ENCODE measurements at regions not wholly inside any gene's neighbourhood (a gene's known extent, or its start where the extent isn't known, plus 50 kb on each side); places are given as distances from the start of the nearest gene placed in this dataset.

GRCh38 chr16:58855291-58855863 lies 121.3 kb upstream of the GOT2 start:
- DNase-seq (ENCODE audit: low spot score): no peak
- H4K20me1 ChIP-seq (ENCODE audit: insufficient read depth, poor library complexity, severe bottlenecking): no peaks in the 10 kb centered on the region
- TF ChIP-seq EZH2 (IDR thresholded peaks at IDR 0.05; ENCODE audit: borderline replicate concordance) (no peak), CTCF (IDR thresholded peaks at IDR 0.05; ENCODE audit: poor library complexity) (no peak), EZH2phosphoT487 (IDR thresholded peaks at IDR 0.05; ENCODE audit: low read depth, severe bottlenecking, unreplicated experiment) (no peak)
- H3K4me1 ChIP-seq (ENCODE audit: insufficient read depth): no peaks in the 10 kb centered on the region
- no peaks in the 10 kb centered on the region for H3K9me2 ChIP-seq (replicated peaks; ENCODE audit: insufficient read depth)
- WGBS (ENCODE audit: low lambda C conversion rate, missing lambda C conversion rate): 69% methylated on average over 5 of the region's 5 CpGs
- H3K27me3 ChIP-seq: no peaks in the 10 kb centered on the region
- H3K4me3 ChIP-seq: no peak overlapping the region
- H3K27ac ChIP-seq: no peak overlapping the region
- no peaks in the 10 kb centered on the region for H3K9me3 ChIP-seq (ENCODE audit: low read depth)
- H2AFZ ChIP-seq: no peak overlapping the region
- no peaks in the 10 kb centered on the region for H3K36me3 ChIP-seq (replicated peaks; ENCODE audit: insufficient read depth, low read depth)
- H3K4me2 ChIP-seq: no peak overlapping the region
- H3K79me2 ChIP-seq: no peaks in the 10 kb centered on the region

GRCh38 chr16:58853854-58854791 lies 120.0 kb upstream of the GOT2 start:
- WGBS (ENCODE audit: low lambda C conversion rate, missing lambda C conversion rate): 77% methylated on average over 6 of the region's 6 CpGs
- DNase-seq (ENCODE audit: low spot score): no peak
- H3K79me2 ChIP-seq: no peaks in the 10 kb centered on the region

GRCh38 chr16:58850678-58851020 lies 116.5 kb upstream of the GOT2 start:
- no peak for DNase-seq (ENCODE audit: low spot score)
- H3K27me3 ChIP-seq: no peaks in the 10 kb centered on the region
- H3K79me2 ChIP-seq: no peaks in the 10 kb centered on the region
- H3K4me3 ChIP-seq: no peak overlapping the region
- H3K9me3 ChIP-seq (ENCODE audit: low read depth): no peaks in the 10 kb centered on the region
- TF ChIP-seq CTCF (IDR thresholded peaks at IDR 0.05; ENCODE audit: poor library complexity) (no peak), EZH2phosphoT487 (IDR thresholded peaks at IDR 0.05; ENCODE audit: low read depth, severe bottlenecking, unreplicated experiment) (no peak), EZH2 (IDR thresholded peaks at IDR 0.05; ENCODE audit: borderline replicate concordance) (no peak)
- H3K36me3 ChIP-seq (replicated peaks; ENCODE audit: insufficient read depth, low read depth): no peaks in the 10 kb centered on the region
- no peak overlapping the region for H3K27ac ChIP-seq
- H4K20me1 ChIP-seq (ENCODE audit: insufficient read depth, poor library complexity, severe bottlenecking): no peaks in the 10 kb centered on the region
- no peak overlapping the region for H3K4me2 ChIP-seq
- H3K9me2 ChIP-seq (replicated peaks; ENCODE audit: insufficient read depth): no peaks in the 10 kb centered on the region
- 57% methylated on average over 3 of the region's 3 CpGs for WGBS (ENCODE audit: low lambda C conversion rate, missing lambda C conversion rate)
- no peaks in the 10 kb centered on the region for H3K4me1 ChIP-seq (ENCODE audit: insufficient read depth)
- H2AFZ ChIP-seq: no peak overlapping the region

More at GRCh38 chr16:58853854-58854791, 120.0 kb upstream of the GOT2 start:
- H2AFZ ChIP-seq: no peak overlapping the region
- H3K27me3 ChIP-seq: no peaks in the 10 kb centered on the region
- H3K4me2 ChIP-seq: no peak overlapping the region
- no peaks in the 10 kb centered on the region for H3K36me3 ChIP-seq (replicated peaks; ENCODE audit: insufficient read depth, low read depth)
- H4K20me1 ChIP-seq (ENCODE audit: insufficient read depth, poor library complexity, severe bottlenecking): no peaks in the 10 kb centered on the region
- no peaks in the 10 kb centered on the region for H3K4me1 ChIP-seq (ENCODE audit: insufficient read depth)
- H3K9me2 ChIP-seq (replicated peaks; ENCODE audit: insufficient read depth): no peaks in the 10 kb centered on the region
- H3K9me3 ChIP-seq (ENCODE audit: low read depth): no peaks in the 10 kb centered on the region
- H3K27ac ChIP-seq: no peak overlapping the region
- no peak overlapping the region for H3K4me3 ChIP-seq
- TF ChIP-seq EZH2 (IDR thresholded peaks at IDR 0.05; ENCODE audit: borderline replicate concordance): no peak
- TF ChIP-seq EZH2phosphoT487 (IDR thresholded peaks at IDR 0.05; ENCODE audit: low read depth, severe bottlenecking, unreplicated experiment): no peak
- TF ChIP-seq CTCF (IDR thresholded peaks at IDR 0.05; ENCODE audit: poor library complexity): no peak

All from hepatocyte (in vitro differentiated cells).